ENCODE measurements at regions not wholly inside any gene's neighbourhood (a gene's known extent, or its start where the extent isn't known, plus 50 kb on each side); places are given as distances from the start of the nearest gene placed in this dataset.
A peak's percentile ranks its signal among the peaks of the same experiment; 100 is the strongest.
"Not testable (repeated sequence)": the region's sequence is repeated elsewhere in the genome, so short reads cannot be mapped to it uniquely, and the experiment has no call there.

DNA sequence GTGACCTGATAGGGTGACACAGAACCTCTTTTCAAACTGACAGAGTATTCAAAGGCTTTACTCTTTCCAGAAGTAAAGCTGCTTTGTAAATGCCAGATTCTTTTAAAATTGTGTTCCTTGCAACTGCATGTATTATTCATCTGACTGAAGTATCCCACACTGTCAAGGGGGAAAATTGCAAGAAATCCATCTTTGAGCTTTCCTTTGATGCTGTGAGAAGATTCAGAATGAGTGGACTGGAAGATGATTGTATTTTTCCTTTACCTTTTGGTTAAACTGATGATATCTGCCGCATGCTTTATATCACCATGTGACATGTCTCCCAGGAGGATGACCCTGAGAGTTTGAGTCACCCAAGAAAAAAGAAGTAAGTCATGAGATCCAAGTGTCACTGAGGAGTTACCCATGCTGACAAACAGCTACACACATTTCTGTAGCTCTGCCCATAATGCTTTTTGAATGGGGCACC is 250.8 kb upstream of the CBLB start:
- peak in 1 of 2 donors; percentile 12 for DNase-seq (ENCODE audit: low read depth in 2 of 2)

DNA sequence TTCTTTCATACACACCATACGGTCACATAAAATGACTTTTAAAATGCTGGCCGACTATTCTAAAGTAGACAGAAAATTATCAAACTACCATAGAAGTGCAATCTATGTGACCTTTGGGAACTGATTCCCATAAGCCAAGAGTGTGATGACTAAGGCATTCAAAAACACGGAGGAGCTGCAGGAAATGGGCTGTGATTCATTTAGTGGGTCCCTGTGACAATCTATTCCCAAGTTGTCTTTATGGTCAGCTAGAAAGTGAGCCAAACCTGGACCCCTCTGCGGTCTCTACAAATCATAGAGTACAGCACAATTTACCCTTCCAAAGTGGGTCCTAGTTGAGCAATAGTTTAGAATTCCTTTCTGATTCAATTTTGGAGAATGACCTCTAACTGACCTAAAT is 251.5 kb upstream of the CBLB start:
- no peak for DNase-seq (ENCODE audit: low read depth in 2 of 2)

DNA sequence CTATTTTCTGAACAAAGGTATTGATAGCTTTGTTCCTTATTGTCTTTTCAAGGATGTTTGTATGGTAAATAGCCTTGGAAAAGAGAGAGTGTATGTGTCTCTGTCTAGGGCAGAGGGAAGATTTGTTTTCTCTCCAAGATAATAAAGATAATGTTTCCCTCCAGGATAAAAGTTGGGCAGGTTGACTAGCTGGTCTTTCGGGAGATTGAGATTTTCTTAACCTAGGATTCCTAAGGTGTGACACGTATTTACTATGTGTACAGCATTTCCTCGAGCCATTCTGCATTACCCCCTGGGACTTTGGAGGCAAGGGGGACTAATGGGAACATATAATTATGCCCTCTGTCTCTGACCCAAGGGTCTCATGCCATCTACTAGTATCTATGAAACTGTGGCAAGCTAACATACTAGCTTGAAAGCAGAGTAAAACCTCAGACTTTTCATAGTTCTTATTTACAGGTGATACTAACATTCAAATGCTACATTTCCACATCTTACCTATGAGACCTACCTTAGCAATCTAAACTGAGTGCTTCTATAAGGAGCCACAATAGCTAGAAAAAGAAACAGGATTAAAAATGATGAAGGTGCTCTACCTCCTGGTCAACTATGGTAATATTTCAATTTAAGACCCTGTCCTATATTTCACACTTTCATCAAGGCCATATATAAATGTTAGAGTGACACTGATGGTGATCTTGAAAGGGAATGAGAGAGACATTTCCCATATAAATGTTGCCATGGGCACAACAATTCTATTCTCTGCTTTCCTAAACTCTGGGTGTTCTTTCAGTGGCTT is 252.9 kb upstream of the CBLB start:
- no peak for DNase-seq (ENCODE audit: low read depth in 2 of 2)

DNA sequence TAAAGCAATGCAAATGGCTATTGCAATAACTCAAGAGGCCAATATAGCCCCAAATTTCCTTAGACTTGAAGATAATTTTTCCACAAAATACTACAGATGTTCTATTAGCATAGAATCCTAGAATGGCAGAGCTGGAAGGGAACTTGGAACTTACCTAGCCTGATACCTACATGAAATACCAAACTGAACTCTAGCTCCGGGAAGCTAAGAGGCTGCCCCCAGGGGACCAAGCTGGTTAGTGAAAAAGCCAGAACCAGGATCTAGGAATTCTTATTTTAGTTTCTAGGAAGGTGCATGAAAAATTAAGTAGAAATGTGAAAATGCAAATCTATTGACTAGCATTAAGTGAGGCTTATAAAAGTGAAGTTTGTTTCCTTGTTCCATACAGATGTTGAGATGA is 256.0 kb upstream of the CBLB start:
- DNase-seq (ENCODE audit: low read depth in 2 of 2): no peak

DNA sequence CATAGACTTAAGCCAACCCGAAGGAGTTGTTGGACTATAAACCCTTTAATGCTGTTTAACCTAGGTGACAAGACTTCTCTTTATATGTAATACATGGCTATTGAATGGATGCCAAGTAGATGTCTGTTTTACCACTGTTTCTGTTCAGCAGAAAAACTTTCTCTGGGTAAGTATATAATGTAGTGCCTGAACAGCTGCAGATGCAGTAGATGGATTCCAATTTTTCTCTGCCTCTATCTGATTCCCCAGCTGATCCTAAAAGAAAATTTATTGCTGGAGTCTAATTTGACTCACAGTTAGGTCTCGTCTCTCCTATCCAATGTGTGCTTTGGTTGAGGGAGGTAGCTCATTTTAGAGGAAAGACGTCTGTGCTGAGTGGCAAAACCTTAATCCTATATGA is 256.5 kb upstream of the CBLB start:
- no peak for DNase-seq (ENCODE audit: low read depth in 2 of 2)

DNA sequence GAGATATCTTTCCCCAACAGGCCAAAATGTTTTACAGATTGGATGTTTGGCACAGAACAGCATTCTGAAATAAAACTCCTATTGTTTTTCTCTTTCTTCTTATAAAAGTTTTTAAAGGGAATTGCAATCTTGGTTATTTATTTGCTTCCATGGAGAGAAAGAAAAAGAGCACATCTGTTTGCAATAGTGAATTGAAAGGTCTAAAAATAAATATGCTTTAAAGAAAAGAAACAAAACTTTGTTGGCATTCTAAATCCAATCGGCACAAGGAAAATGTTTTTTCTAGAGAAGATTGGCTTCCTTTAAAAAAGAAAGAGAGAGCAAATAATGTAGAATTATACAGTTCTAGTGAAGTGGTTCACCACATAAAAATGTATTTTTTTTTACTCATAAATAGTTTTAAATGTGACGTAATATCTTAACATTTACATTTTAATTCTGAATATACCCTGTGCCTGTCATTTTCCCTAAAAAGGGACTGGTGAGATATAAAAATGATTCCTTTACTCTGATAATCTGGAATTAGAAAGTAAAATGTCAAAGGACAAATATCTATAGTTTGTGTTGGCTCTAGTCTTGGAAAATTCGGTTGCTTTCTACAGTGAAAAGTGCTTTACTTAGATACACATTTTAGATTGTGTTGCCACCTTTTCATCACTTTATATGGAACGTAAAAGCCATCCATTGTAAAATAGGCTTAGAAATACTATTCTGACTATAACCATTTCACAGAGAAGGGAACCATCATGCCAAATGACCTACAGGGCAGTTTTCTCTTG is 257.4 kb upstream of the CBLB start:
- no peak for DNase-seq (ENCODE audit: low read depth in 2 of 2)

DNA sequence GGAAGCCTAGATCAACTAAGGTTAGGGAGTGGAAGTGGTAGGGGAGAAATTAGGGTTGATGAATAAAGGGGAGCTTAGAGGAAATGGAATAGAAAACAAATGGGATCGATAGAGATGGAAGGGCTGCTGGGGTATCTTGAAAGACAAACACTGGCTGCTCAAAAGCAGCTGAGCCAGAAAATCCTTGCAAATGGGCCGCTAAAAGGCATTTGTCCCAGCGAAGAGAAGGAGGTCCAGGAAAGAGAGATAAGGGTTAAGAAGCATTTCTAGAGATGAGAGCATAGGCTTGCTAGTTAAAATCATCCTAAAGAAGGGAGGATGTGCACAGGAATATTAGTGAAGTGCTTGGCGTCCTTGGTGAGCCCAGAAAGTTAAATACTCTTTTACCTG is 258.0 kb upstream of the CBLB start:
- no peak for DNase-seq (ENCODE audit: low read depth in 2 of 2)

DNA sequence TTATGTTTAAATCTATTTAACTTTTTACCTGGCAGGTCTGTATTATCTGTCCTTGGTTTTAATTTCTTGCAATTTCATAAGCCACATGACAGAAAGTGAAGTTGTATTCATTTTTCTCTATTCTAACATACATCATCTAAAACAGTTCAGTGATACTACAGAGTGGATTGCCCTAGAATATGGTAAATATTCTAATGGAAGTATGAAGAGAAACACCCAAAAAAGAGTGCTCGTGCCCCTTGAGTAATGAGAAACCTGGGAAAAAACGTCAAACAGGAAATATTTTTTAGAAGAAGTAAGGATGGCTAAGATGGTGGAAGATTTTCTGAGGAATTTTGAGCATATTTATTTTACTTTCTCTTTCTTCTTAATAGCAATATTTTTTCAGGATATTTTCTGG is 261.1 kb upstream of the CBLB start:
- DNase-seq (ENCODE audit: low read depth in 2 of 2): no peak

DNA sequence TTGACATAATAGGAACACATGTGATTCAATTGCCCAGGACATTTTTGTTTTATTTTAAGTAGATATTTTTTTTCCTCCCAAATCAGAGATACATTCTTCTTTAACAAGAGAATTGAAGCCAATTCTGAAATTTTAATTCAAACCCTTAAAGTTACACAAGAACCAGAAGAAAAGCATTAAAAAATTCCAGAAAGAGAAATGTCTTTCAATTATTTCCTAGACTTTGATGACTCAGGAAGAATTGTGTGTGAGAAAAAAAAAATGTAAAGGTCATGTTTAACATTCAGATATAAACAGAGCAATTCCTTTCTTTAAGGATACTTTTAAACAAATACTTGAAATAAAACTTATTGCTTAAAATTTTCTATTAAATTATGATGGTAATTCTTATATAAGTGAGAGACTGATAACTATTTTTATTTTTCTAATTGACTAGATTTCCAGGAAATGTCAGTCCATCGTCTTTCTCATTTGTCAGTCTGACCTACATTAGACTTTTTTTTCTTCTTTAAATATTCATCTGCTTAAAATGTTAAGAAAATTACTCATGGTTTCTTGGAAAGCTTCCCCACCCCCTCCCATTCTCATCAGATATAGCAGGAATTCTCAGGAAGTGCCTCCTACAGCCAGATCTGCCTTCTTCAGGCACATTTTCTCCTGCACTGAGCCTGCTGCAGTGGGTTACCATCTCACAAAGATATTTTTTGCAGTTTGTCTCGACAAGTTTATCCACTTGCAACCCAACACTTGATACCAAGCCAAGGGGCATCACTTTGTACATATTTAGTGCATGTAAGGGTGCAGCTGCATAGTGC is 261.8 kb upstream of the CBLB start:
- DNase-seq (ENCODE audit: low read depth in 2 of 2): no peak

DNA sequence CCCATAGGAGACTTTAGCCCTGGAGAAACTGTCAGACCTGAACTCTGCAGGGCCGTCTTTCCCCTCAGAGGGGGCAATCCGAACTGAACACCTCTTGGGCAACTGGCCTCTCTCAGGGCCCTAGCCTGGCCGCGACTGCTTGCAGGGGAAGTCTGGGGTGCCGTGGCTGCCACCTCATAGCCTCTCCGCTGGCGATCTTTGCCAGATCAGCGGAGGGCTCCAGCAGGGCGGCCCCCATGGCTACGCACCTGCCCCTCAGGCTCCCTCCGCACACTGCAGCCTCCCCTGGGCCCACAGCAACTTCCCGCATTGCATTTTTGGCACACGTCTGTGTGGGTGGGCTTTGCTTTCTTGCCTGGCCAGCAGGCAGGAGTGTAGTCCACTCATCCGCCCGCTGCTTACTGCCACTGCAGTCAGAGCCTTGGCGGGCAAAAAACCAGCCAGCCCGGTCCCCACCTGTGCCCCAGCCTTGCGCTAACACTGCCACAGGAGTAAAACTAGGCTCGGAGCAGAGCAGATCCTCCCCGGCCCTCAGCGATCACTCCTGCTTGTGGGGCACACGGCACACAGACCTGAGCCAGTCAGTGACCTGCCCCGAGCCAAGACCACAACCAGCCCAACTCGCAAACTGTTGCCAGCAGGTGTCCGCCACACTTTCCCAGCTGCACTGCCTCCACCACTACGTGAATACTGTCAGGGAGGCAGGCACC is 266.8 kb upstream of the CBLB start:
- DNase-seq (ENCODE audit: low read depth in 2 of 2): no peak

DNA sequence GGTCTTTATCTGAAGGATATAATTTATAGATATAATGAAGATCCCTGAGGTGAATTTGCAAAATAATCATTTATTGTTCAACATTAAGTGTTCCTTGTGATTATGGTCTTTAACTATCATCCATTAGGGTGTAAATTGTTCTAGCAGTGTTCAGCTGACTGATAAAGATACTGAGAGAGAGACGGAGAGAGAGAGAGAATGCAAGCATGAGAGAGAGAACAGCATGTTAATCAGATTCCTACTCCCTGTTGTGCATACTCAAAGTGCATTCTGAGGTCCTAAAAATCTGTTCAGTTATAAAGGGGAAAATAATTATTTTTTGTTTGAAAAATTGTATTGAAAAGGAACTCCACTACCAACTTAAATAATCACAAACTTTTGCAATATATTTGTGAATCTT is 271.0 kb upstream of the CBLB start:
- no peak for DNase-seq (ENCODE audit: low read depth in 2 of 2)

DNA sequence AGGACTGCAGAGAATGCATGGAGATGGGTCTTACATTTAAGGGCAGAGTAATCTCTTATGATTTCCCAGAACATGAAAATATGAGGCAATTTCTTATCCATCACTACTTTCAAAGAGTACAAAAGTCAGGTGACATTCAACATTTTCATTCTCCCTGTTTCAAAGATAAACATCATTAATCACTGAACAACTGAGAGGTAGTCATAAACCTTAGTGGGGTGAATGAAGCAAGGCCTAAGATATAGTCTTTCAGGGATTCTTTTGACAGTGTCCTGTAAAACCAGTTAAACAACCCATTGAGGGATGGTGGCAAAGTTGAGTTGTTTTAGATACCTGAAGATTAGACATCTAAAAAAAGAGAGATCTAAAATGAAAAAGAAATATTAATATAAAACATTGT is 271.6 kb upstream of the CBLB start:
- DNase-seq (ENCODE audit: low read depth in 2 of 2): no peak

DNA sequence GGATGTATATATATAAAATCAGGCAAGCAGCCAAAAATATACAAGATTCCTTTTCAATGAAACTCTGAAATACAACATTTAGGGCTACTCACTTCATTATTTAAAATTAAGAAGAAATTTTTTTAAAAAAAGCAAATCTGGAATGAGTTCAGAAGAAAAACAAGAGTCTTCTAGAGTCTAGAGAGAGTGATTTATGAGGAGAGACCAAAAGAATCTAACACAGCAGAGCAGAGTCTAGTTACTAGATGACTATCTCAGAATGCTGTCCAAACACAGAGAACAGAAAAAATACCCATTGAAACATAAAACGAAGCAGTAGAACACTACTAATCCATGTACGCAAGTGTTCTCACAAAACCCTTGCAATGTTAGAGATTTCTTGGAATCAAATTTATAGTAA is 275.2 kb upstream of the CBLB start:
- no peak for DNase-seq (ENCODE audit: low read depth in 2 of 2)

DNA sequence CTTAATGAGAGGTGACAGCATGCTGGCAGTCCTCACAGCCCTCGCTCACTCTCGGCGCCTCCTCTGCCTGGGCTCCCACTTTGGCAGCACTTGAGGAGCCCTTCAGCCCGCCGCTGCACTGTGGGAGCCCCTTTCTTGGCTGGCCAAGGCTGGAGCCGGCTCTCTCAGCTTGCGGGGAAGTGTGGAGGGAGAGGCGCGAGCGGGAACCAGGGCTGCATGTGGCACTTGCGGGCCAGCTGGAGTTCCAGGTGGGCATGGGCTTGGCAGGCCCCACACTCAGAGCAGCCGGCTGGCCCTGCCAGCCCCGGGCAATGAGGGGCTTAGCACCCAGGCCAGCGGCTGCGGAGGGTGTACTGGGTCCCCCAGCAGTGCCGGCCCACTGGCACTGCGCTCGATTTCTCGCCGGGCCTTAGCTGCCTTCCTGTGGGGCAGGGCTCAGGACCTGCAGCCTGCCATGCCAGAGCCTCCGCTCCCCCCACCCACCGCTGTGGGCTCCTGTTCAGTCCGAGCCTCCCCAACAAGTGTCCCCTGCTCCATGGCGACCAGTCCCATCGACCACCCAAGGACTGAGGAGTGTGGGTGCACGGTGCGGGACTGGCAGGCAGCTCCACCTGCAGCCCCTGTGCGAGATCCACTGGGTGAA is 279.7 kb upstream of the CBLB start:
- not testable (repeated sequence) for DNase-seq (ENCODE audit: low read depth in 2 of 2)

DNA sequence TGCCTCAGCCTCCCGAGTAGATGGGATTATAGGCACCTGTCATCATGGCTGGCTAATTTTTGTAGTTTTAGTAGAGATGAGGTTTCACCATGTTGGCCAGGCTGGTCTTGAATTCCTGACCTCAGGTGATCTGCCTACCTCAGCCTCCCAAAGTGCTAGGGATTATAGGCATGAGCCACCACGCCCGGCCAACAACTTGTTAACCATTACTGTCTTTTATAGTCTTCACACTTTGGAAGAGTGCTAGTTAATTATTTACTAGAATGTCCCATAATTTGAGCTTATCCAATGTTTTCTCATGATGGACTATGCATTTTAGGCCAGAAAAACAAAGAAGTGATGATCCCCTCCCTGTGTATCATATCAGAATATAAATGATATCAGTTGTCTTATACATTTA is 288.6 kb upstream of the CBLB start:
- DNase-seq (ENCODE audit: low read depth in 2 of 2): no peak

DNA sequence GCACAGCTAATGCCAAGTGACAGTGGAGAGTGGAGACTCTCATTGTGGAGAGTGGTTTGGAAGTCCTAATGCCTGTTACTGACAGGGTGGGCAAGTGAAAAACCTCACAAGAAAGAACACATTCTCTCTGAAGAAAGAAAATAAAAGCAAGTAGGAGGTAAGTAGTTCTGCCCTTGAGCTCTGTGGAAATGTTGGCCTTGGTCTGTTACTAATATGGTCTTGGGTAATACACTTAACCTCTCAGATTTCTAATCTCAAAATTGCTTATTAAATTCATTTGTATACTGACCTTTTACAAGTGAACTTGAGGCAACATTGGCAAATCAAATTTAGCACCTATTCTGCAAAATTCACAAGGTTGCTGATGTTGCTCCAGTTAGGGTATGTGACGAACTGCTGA is 291.6 kb upstream of the CBLB start:
- no peak for DNase-seq (ENCODE audit: low read depth in 2 of 2)

DNA sequence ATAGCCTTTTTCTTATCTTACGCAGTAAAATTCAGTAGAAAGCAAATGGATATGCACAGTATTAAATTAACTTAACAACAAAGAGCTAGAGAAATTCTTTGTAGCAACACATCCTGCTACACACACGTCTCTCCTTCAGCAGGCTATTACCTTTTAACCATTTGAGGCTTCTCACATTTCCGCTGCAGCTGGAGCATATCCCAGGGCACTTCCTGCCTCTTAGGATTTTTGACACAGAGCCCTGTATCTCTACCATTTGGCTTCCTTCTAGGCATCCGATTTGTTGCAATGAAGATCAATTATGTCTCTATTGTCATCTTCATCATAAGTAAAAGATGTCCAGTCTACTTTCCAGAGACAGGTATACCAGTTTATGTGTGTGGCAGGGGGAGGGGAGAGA is 292.4 kb upstream of the CBLB start:
- no peak for DNase-seq (ENCODE audit: low read depth in 2 of 2)

DNA sequence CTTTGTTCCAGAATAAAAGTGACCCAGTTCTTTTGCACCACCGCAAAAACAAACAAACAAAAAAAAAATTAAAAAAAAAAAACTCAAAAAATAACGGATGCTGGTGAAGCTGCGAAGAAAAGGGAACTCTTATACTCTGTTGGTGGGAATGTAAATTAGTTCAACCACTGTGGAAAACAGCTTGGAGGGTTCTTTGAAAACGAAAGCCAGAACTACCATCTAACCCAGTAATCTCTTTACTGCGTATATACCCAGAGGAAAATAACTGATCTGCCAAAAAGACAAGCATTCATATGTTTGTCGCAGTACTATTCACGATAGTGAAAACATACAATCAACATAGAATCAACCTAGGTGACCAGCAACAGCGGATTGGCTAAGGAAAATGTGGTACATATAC is 298.9 kb upstream of the CBLB start:
- no peak for DNase-seq (ENCODE audit: low read depth in 2 of 2)

DNA sequence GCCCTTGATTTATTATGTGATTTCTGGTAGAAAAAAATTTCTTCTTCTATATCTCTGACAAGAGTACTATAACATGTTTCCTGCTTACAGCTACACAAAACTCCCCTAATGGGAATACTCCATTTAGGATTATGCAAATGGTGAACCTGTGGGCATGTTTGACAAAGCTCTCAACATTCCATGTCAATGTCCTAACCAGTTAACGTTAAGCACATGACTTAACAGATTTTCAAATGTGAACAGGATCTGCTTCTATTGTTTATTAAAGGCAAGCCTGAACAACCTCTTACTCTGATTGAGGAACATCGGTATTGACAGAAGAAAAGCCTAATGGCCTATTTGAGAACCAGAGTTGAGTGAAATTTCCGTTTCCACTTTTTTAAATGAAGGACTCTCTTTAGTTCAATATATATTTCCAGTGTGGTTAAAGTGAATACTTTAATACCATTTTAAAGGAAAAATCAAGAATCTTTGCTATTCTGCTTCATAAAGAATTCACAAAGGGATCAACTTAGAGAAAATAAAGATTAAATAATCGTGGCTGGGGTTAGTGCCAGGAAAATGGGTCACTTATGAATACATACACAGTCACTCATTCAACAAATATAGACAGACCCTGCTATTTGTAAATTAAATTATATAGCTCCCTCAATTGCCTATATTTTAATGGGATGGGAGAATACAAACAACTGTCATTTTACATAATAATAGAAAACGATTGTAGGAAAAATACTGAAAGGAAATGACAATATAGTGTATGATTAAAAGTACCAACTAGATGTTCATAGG is 300.3 kb upstream of the CBLB start:
- DNase-seq (ENCODE audit: low read depth in 2 of 2): no peak

DNA sequence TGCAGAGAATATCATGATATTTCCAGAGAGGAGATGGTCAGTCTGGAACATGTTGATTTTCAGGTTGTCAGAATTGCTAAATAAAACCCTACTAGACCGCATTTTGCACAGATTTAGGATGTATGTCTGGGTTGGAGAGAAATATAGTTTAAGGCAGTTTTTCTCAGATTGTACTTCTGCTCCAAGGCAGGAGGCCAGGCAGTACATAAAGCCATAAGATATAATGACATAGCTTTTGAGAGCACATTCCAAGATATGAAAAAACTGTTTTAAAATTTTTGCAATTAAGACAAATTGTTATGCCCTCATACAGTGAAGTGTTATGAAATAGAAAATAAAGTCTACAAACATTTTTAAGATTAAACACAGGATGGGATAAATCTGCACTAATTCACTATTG is 301.8 kb upstream of the CBLB start:
- DNase-seq (ENCODE audit: low read depth in 2 of 2): no peak

DNA sequence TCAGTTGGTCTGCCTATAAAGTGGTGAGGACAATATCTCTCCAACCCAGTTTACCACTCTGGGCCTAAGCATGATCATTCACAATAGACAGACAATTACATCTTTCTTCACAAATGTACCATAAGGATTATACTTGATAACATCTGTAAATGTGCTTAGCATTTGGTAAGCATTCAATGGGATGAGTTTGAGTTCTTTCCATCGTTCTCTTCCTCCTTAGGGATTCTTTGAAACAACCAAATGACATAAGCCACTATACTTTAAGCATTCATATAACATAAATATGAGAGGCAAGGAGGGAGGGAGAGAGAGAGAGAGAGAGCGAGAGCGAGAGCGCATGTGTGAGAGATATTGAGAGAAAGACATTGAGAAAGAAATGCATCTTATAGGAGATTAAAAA is 303.3 kb upstream of the CBLB start:
- no peak for DNase-seq (ENCODE audit: low read depth in 2 of 2)

All from stimulated activated CD4-positive, alpha-beta T cell treated with anti-CD3 and anti-CD28 coated beads, Interleukin-4, amount 100 ng/mL, for 48 hours (primary cell).